NCI-H2029 treated with DMSO at 0.1 percent for 48 hours (cell line): ENCODE measurements at regions not wholly inside any gene's neighbourhood (a gene's known extent, or its start where the extent isn't known, plus 50 kb on each side); places are given as distances from the start of the nearest gene placed in this dataset.

Experiments
- DNase-seq: peaks from one replicate; lab custom pipeline; 2025; lab: John Stamatoyannopoulos, UW

DNA sequence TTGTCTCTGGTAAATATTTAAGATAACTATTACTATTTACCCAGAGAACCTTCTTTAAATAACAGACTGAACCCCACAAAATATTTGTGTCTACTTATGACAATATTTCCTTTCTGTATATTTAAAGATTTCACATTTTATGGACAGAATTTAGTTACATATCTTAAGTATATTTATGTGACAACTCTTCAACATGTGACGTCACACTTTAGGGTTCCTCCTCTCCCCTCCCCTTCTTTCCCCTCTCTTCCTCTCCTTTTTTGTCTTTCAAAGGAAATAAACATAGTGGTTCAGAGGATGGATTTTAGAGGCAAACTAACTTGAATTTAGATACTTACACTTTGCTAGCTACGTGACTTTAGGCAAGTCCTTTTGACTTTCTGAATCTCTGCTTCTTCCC lies 655.6 kb upstream of the NUDT12 start:
- DNase-seq = no peak

DNA sequence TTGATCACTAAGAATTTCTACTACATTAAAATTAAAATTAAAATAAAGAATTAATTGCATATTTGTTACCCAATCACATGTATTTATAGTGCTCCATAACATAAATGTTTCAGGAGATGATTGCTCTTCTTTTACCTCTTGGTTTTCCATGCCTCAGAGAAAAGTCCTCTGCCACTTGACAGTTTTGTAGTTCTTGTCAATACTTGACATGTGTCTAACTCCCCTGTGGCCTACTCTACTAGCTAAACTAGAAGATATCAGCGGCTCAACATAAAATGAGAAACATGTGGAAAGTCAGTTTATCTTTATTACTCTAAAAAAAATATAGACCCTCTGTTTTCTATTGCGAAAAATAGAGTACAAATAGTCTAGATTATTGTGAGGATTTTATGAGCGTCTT lies 650.6 kb upstream of the NUDT12 start:
- no peak for DNase-seq

DNA sequence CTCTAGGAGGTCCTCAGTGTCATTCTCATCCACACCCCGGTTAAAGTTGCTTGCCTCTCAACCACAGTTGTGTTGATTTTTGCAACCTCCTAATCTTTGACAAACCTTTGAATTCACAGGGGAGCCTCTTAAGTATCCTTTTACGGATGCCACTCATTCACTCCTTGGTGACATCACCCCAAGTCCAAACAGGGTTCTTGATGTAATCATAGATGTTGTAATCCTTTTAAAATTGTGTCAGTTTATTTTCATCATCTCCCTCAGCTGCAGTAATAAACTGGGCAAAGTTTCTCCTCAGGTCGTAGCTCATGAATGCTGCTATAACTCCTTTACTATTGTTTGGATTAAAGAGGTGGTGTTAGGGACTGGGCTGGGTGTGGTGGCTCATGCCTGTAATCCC lies 637.2 kb upstream of the NUDT12 start:
- no peak for DNase-seq

DNA sequence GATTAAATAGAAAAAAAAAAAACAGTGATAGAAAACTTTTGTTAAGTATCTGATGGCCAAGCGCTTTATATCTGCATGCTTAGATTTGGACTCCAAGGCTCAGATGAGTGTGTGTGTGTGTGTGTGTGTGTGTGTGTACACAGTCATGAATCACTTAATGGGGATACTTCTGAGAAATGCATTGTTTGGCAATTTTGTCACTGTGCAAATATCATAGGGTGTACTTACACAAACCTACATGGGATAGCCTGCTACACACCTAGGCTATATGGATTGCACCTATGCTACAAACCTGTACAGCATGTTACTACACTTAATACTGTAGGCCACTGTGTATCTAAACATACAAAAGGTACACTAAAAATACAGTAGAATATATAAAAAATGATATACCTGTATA lies 635.6 kb upstream of the NUDT12 start:
- DNase-seq = no peak

DNA sequence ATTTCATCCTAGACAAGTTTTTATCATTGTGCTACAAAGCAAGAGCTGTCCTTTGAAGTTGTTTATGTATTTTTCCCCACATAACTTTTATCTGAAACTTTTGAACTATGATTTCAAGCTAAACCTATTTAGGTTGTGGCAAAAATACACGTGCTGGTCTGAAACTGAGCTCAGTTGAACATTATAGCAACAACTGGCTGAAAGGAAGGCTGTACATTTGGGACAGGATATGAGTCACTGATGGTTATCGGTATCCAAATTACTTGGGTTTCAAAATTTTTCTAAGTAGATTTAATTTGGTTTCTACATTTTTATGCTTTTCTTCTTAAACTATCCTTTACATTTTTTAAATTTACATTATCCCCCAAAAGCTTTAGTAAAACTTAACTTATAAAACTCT lies 627.3 kb upstream of the NUDT12 start:
- DNase-seq = no peak

DNA sequence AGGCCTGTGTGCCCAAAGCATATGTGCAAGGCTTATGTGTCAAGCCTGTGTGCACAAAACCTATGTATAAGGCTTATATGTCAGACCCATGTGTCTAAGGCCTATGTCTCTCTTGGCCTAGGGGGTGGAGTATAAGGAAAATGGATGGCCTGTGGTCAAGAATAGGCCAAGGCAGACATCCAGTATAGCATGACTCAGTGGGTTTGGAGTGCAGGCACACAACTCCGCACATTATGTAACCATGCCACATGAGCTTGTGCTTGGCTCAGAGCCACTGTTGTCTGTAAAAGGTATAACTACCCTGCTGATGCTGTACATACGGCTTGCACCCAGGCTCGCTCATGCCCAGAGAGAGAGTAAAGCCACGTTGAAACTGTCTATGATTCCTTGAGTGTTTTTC lies 626.4 kb upstream of the NUDT12 start:
- no peak for DNase-seq

DNA sequence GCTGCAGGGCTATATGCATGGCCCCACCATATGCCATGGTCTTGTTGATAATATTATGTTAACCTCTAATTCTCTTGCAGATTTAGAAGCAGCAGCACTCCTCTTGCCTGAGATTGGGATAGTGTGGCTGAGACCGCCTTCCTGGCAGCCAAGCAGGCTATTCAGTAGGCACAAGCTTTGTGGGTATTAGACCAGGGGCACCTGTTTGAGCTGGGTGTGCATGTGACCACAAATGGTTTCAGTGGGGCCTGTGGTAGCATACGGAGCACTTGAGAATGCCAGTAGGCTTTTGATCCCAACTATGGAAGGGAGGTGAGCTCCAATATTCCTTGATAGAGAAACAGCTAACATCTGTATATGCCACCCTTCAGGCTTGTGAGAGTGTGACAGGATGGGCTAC lies 625.1 kb upstream of the NUDT12 start:
- no peak for DNase-seq

DNA sequence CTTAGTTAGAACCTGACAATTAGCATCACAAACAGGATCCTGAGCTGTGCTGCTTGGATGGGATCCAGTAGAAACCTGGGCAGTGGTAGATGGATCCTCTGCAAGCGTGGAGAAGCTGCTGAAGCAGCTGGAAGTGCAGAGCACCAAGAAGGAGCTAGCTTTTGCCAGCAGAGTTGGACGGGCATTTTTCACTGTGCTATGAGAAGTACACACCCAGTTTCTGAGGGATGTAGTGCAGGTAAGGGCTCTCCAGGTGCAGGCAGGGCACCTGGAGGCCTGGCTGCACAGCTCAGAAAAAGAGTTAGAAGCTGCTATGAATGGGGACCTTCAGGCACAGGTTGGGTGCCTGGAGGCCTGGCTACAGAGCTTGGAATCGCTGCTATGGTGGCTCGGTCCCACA lies 623.9 kb upstream of the NUDT12 start:
- no peak for DNase-seq

DNA sequence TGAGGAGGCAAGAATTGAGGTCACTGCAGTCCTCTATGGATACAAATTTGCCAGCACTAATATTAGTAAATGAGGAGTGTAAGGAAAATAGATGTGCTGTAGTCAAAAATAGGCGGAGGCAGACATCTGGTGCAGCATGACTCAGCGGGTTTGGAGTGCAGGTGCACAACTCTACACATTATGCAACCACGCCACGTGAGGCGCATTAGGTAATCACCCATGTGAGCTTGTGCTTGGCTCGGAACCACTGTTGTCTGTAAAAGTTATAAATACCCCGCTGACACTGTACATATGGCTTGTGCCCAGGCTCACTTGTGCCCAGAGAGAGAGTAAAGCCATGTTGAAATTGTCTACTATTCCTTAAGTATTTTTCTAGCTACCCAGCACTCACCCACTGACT lies 623.5 kb upstream of the NUDT12 start:
- no peak for DNase-seq

DNA sequence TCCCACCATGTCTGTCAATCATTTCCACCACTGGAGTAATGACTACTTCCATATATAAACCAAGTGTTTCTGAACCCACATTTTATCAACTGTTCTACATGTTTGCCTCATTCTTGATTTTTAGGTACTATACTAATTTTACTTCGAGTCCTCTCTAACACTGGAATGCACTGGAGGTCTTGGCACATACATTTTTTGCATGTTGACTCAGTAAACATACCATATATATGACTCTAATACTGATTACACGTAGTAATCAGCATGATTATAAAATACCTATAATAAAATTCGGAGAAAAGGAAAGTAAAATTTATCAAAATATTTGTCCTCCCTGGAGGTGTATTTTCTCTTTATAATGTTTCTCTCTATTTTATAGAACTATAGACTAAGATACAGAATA lies 621.7 kb upstream of the NUDT12 start:
- no peak for DNase-seq

DNA sequence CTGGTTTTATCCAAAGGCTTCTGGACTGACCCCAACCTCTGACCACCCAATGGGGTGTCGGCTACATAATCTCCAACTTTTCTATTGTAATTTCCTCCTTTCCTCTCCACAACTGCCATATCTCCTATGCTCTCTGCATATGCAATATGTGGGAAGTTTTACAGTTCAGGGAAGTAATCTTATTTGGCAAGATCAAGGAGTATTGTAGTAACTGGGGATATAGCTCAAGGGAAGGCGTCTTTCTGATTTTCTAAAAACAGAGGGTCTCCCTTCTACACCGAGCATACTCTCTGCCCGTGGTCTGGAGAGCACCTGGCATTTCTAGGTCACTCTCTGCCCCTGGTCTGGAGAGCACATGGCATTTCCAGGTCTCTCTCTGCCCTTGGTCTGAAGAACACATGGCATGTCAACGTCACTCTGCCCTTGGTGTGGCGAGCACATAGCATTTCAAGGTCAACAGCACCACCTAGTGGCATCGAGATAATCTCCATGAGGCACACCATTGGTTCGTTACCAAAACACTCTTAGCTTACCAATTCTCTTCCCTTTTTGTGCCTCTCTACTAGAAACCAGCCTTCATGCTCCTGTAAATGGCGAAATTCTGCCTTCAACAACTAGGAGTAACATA lies 616.4 kb upstream of the NUDT12 start:
- DNase-seq = peak; percentile 21

DNA sequence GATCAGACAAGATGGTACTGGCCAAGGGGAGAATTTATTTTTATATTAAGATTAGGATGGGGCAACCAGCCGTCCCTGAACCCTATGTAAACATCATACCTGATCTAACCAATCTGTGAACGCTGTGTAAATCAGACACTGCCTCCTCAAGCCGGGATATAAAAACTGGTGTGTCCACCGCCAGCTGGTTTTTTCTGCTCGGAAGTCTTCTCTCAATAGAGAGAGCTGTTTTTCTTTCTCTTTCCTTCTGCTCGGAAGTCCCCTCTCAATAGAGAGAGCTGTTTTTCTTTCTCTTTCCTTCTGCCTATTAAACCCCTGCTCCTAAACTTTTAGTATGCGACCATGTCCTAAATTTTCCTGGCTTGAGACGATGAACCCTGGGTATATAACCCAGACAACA lies 615.5 kb upstream of the NUDT12 start:
- no peak for DNase-seq

DNA sequence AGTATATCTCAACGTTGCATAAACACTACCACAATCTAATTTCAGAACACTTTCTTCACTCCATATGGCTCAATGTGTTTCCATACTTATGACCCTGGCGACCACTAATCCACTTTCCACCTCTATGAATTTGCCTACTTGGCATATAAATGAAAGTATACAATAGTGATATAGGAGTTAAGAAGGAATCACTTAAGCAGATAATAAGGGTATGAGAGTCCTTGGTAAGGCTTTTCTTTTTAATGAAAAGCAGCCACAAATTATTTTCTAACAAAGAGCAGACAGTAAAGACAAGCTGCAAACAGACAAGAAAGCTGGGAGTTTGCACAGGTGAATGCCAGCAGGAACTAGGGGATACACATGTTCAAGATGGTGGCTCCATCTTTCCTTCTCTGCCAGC lies 615.1 kb upstream of the NUDT12 start:
- no peak for DNase-seq

DNA sequence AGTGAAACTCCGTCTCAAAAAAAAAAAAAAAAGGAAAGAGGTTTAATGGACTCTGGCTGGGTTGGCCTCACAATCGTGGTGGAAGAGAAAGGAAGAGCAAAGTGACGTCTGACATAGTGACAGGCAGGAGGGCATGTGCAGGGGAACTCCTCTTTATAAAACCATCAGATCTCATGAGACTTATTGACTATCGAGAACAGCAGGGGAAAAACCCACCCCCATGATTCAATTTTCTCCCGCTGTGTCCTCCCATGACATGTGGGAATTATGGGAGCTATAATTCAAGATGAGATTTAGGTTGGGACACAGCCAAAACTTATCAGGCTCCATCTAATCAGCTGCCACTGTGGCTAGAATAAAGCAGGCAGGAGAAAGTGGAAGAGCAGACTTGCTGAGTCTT lies 610.4 kb upstream of the NUDT12 start:
- no peak for DNase-seq

DNA sequence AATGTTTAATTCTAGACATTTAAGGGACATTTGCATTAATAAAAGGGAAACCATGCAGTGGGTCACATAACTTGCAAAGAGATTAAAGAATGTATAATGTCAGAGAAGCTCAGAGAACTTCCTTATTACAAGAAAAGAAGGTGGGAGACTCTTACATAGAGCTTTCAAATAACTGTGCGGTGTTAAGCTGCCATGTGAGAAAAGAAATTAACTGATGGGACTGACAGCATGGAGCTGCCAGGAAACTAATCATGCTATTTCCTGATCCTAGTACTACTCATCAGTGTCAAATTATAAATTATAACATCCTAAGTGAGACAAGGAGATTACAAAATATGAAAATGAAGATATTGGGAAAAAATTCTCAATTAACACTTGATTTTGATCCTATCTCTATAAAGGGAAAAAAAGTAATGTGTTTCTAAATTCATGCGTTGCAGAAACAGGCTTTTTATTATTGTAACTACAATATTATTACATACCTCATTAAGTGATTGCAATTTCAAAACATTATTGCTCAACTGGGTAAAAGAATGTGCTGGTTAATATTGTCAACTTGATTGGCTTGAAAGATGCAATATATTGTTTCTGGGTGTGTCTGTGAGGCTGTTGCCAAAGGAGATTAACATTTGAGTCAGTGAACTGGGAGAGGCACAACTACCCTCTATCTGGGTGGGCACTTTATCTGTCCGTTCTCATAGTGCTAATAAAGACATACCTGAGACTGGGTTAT lies 609.5 kb upstream of the NUDT12 start:
- no peak for DNase-seq

DNA sequence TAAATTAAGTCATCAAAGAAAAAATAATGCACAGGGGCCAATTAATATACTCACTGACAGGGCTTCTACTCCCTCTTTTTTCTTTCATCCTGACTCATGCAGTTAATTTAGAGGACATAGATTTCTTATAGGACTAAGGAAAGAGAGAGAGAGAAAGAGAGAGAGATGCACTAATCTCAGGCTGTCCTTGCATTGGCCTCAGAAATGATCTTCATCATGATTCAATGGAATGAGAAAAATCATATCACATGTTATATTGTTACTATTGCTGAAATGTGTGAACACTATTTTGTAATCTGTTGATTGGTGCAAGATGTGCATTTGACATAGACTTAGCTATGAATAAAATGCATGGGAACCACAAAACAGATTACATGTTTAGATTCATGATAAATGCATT lies 608.3 kb upstream of the NUDT12 start:
- no peak for DNase-seq

DNA sequence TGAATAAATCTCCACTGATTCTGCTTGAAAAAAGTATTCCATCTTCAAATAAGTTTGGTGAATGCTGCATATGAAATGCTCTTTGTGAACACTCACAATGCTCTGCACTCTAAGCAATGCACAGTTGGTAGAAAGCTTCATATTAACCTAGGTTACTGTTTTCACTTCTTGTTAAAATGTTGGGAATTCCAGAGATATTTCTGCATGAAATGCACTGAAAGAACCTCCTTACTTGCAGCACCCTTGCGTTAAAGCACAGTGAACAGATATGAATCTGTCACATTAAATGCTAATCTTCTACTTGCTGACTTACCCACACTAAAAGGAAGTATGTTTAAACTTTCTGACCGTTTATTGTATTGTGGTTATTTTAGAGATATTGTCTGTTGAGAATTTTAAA lies 584.1 kb upstream of the NUDT12 start:
- no peak for DNase-seq

DNA sequence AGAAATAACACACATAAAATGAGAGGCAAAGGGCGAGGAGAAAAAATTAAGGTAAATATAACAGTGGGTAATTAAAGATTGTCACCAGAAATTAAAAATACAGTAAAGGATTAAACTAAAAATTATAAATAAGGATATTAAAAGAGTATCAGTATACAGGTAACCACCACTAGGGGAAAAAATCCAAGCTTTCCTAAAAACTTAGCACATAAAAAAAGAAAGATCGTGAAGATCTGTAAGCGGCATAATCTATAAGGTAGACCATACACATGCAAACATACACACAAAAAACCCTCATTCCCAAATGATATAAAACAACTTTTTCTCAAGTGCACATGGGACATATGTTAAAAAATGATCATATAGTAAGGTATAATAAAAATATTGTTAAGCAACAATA lies 577.3 kb upstream of the NUDT12 start:
- DNase-seq = no peak

DNA sequence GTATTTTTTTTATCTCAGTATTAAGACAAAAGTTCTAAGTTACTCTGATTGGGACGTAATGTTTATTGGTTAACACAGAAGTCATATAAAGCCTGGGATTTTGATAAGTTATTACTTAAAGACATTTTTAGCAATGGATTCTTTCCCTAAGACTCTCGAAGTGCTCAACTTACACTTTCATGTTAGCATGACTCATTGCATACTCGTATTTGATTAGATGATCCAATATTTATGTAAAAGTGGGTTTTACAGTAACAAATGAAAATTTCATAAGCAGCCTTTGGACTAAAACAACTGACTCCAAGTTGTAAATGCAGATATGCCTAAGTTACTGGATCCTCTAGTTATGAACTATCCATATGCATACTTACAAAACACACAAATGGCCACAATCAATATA lies 567.7 kb upstream of the NUDT12 start:
- DNase-seq = no peak

DNA sequence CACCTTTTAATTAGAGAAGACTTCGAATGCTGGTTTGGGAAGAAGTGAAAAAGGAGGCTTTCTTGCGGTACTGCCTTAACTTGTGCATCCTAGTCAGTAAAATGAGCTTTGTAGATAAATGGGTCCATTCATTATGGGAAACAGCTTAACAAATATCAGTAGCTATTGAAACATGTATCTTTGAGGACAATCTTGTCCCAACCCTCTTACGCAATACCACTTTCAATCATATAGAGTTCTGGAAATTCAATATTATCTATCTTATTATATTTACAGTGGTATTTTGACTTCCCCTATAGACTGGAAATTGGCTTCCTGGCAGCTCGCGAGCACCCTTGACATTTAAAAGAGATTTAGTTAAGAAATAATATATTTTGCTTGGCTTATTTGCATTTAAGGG lies 565.8 kb upstream of the NUDT12 start:
- no peak for DNase-seq

DNA sequence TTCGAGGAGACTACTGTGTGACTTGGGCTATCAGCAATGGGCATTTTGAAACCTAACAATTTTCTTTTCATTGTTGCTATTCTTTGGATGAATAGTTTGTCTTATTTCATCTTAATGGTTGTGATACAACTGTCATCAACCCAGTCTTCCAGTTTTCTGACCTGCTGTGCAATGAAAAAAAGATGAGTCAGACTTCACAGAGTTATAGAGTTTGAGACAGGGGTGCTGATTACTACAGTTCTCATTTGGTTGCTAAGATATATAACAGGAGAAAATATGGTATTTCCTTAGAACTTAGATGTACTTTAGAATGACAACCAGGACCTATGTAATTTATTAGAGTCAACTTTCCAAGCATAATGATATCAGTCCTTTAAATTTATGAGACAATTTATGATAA lies 564.4 kb upstream of the NUDT12 start:
- no peak for DNase-seq

DNA sequence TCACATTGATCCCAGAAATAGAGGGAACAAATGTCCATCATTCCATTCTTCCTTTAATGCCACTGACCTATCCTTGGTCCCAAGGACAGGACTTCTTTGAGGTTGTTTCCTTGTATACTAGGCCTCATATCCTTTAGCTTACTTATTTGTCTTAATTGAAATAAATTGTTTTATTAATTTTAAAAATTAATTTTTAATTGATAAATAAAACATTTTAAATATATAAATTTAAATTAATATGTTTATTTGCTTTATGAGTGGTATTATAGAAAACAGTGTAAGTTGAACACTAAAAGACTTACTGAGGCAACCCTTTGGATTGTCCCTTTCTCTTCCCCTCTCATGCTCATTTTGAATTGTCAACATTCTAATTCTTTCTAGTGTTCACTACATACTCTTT lies 556.9 kb upstream of the NUDT12 start:
- DNase-seq = no peak

DNA sequence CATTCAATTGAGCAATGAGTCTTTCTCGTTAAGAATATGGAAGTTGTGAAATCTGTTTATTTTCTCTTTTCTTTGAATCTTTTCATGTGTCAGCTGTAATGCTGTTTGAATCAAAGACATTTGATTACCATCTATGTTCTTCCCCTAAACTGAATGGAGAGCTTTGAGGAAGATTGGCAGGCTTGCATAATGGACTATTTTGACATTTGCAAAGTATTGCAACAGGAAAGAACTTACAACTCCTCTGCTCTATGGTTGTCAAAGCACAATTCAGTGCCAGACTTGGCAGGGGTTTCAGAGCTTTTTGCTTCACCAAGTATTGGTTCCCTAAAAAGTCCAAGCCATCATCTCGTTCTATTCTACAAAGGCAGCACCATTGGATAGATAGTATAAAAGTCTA lies 549.0 kb upstream of the NUDT12 start:
- DNase-seq = no peak

DNA sequence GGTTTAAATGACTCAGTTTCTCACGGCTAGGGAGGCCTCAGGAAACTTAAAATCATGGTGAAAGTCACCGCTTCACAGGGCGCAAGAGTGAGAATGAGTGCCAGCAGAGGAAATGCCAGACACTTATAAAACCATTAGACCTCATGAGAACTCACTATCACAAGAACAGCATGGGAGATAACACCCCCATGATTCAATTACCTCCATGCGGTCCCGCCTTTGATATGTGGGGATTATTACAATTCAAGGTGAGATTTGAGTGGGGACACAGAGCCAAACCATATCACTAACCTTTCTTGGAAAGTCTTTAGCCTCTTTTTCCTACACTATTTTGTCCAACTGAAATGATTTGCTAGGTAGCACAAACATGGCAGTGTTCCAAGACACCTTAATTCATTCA lies 533.9 kb upstream of the NUDT12 start:
- no peak for DNase-seq
